Epithelial cell of esophagus (primary cell): ENCODE measurements at regions not wholly inside any gene's neighbourhood (a gene's known extent, or its start where the extent isn't known, plus 50 kb on each side); places are given as distances from the start of the nearest gene placed in this dataset.
A peak's percentile ranks its signal among the peaks of the same experiment; 100 is the strongest.

Source experiments
- DNase-seq: peaks from one replicate; pipeline ENCODE4 v3.0.0; 2010; ENCODE audit warnings: low read depth
- H3K4me3 ChIP-seq: 2 replicates; pipeline ENCODE4 v1.5.1; 2011; ENCODE audit warnings: mild to moderate bottlenecking, low read length, control low read depth
- CTCF ChIP-seq: IDR thresholded peaks from 2 replicates; pipeline ENCODE4 v1.5.1; 2011; ENCODE audit warnings: low read depth, mild to moderate bottlenecking, low read length, control low read depth, inconsistent platforms; ENCODE audit not compliant: insufficient read depth; ENCODE audit errors: missing control alignments

DNA sequence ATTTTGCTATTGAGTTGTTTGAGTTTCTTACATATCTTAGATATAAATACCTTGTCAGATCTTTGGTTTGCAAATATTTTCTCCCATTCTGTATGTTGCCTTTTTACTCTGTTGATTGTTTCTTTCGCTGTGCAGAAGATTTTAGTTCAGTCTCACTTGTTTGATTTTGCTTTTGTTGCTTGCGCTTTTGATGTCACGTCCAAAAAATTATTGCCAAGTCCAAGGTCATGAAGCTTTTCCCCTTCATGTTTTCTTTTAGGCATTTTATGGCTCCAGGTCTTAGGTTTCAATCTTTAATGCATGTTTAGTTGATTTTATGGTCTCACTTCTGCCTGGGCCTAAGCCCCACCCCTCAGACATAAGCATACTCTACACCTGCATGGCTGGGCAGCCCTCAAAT, 131.5 kb upstream of the TNC start:
- no peak for DNase-seq
- H3K4me3 ChIP-seq = no peak overlapping the region
- TF ChIP-seq CTCF = no peak

DNA sequence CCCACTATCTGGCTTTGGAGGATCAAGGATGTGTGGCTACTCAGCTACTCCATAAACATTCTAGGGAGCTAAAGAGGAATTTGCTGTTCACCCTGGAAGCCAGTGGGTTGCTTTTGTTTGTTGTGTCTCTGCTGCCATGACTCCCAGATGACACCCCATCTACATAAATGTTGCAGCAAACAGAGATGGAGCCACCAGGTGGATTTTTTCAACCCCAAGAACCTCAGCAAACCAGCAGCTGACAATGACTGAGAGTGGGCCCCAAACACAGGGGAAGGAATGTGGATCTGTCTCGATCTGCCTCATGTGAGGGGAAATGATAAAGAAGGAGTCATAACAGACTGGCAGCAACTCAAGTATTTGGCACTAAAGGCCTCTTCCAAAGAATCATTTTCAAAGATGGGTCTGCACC, 132.7 kb upstream of the TNC start:
- peak; percentile 97 for DNase-seq
- no peak overlapping the region for H3K4me3 ChIP-seq
- peak; percentile 18 for TF ChIP-seq CTCF

DNA sequence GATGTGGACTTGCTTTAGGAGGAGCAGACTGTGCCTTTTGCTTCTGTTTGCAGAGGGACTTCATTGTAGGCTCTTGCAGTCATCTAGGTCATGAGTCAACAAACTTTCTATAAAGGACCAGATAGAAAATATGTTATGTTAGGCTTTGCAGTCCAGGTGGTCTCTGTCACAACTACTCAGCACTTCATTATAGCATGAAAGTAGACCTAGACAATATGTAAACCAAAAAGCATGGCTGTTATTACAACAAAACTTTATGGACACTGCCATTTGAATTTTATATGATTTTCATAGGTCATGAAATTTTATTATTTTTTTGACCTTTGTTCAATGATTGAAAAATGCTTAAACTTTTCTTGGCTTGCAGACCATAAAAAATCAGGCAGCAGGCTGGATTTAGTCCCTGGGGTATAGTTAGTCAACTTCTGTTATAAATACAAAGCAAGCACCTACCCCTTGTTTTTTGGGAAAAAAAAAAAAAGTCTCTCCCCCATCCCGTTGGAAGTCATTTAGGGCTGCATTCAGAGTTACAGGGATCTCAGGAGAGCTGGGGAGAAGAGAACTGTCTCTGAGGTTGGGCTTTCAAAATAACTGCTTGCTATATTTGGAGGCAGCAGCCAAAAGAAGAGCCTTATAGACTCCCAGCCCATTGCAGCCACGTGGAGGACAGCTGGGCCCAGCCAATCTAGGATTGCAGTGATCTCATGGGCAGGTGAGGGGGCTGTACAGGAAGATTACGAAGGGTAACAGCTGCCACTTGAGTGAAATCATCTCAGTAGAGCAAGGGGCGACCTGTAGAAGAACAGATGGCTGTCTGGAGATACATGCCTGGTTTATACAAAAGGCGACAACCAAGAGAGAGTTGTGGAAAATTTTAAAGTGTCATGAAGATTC, 136.6 kb upstream of the TNC start:
- H3K4me3 ChIP-seq = no peak overlapping the region
- no peak for DNase-seq
- TF ChIP-seq CTCF = no peak

DNA sequence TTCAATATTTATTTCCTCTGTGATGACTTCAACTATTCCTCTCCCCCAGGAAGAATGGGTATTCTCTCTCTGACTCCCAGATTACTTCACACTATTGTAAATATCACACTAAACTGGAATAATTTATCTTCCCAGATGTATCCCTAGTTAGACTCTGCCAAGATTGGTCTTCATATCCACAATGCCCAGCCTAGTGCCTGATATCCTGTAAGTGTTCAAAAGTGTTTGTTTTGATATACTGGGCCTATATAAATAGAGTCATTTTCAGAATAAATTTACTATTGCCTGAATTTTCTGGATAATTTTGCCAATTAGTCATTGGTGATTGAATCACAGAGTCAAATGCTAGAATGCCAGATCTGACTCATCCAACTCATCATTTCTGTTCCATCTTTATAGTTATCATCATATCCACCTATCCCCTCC, 143.7 kb upstream of the TNC start:
- no peak for TF ChIP-seq CTCF
- peak; percentile 81 for DNase-seq
- H3K4me3 ChIP-seq = no peak overlapping the region

DNA sequence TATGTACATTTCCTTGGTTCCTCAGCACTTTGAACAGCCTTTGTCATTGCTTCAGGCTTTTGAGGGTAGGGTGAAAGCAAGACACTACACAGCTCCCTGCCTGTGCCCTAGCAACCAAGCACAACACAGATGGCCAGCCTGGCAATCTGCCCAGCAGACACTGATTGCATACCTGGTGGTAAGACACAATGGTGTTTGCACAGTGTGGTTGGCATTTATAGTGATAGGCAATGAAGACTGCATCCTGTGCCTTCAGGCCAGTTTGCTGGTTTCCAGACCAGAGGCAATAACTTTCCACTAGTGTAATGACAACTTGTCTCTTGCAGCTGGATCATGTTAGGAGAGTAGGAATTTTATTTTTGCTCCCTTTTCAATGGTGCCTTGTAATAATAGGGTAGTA, 144.5 kb upstream of the TNC start:
- no peak for TF ChIP-seq CTCF
- H3K4me3 ChIP-seq = no peak overlapping the region
- peak; percentile 100 for DNase-seq

DNA sequence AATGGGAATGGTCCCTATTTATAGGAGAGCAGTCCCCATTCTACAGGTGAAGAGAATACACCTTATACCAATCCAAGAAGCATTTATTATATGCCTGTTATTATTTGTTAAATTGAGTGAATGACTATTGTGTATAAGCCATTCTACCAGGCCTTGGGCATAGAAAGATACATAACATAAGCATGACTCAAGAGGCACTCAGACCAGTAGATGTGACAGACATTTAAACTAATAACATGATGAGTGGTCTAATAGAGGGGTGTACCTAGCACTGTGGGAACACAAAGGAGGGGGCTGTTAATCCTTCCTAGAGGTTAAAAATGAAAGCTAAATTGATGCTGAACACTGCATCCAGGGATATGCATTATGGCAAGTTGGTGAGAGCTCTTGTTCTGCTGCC, 145.0 kb upstream of the TNC start:
- H3K4me3 ChIP-seq = no peak overlapping the region
- peak; percentile 59 for DNase-seq
- TF ChIP-seq CTCF = no peak

DNA sequence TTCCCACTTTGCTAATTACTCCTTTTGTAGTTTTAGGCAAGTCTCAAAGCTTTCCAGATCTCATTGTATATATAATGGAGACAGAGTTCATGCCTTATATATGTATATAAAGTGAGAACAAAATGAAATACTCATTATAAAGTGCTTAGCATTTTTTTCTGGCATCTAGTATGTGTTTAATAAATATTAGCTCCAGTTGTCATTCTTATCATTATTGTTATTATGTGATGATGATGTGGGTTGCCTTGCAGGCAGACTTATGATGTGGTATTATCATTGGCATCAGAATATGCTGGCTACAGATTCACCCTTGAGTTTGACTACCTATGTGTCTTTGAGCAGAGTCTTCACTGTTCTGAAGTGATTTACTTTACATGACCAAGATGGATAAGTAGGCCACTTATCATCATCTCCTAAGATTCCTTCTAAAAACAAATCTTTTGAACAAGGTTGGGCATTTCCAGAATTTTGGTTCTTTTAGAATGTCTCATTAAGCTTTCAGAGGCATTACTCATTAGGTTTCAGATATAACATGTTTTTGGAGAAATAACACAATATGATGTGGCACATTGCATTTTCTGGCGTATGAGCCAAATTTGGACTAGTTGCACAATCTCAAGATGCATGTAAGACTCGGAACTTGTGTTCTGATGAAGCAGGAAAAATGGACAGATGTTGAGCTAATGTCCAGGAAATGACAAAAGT, 145.6 kb upstream of the TNC start:
- H3K4me3 ChIP-seq = no peak overlapping the region
- TF ChIP-seq CTCF = no peak
- peak; percentile 67 for DNase-seq
